Effector memory CD4-positive, alpha-beta T cell (primary cell): ENCODE measurements at regions not wholly inside any gene's neighbourhood (a gene's known extent, or its start where the extent isn't known, plus 50 kb on each side); places are given as distances from the start of the nearest gene placed in this dataset.

ENCODE experiments used
- DNase-seq, 3 donors: peaks; one replicate each; pipeline ENCODE4 v3.0.0-alpha.2; 2020
- H3K27ac ChIP-seq: 2 replicates; pipeline ENCODE4 v1.7.0; 2013; ENCODE audit warnings: mild to moderate bottlenecking, low read length, moderate library complexity; ENCODE audit not compliant: insufficient read depth, poor library complexity, severe bottlenecking
- H3K27me3 ChIP-seq: replicated peaks from 2 replicates; pipeline ENCODE4 v1.7.0; 2013; ENCODE audit warnings: mild to moderate bottlenecking, low read length; ENCODE audit not compliant: insufficient read depth, control insufficient read depth, poor library complexity, severe bottlenecking
- H3K36me3 ChIP-seq: 2 replicates; pipeline ENCODE4 v1.7.0; 2013; ENCODE audit warnings: mild to moderate bottlenecking, low read length, moderate library complexity; ENCODE audit not compliant: control insufficient read depth, insufficient read depth
- H3K4me1 ChIP-seq: 2 replicates; pipeline ENCODE4 v1.7.0; 2013; ENCODE audit warnings: low read length, mild to moderate bottlenecking; ENCODE audit not compliant: control insufficient read depth, insufficient read depth, poor library complexity, severe bottlenecking
- H3K4me3 ChIP-seq: 2 replicates; pipeline ENCODE4 v1.7.0; 2013; ENCODE audit warnings: low read length, low read depth, mild to moderate bottlenecking; ENCODE audit not compliant: insufficient read depth, poor library complexity, severe bottlenecking
- H3K9me3 ChIP-seq: 2 replicates; pipeline ENCODE4 v1.7.0; 2013; ENCODE audit warnings: mild to moderate bottlenecking, low read length, moderate library complexity; ENCODE audit not compliant: control insufficient read depth

GRCh38 chr2:157938556-157938955, 62.4 kb upstream of the ACVR1 start:
- no peak overlapping the region for H3K27ac ChIP-seq
- H3K4me1 ChIP-seq = no peaks in the 10 kb centered on the region
- H3K27me3 ChIP-seq = no peaks in the 10 kb centered on the region
- H3K9me3 ChIP-seq = no peaks in the 10 kb centered on the region
- no peaks in the 10 kb centered on the region for H3K36me3 ChIP-seq
- no peak overlapping the region for H3K4me3 ChIP-seq
- DNase-seq = no peak

- no peak for DNase-seq
- Histone ChIP-seq H3K4me3 (no peak overlapping the region), H3K36me3 (no peaks in the 10 kb centered on the region), H3K27me3 (no peaks in the 10 kb centered on the region), H3K27ac (no peak overlapping the region), H3K9me3 (no peaks in the 10 kb centered on the region), H3K4me1 (no peaks in the 10 kb centered on the region)
Observed at GRCh38 chr2:157936406-157936805, 60.3 kb upstream of the ACVR1 start.

- DNase-seq = no peak
- no peaks in the 10 kb centered on the region for H3K4me1 ChIP-seq
- no peak overlapping the region for H3K27ac ChIP-seq
- H3K9me3 ChIP-seq = no peaks in the 10 kb centered on the region
- H3K4me3 ChIP-seq = no peak overlapping the region
- no peaks in the 10 kb centered on the region for H3K27me3 ChIP-seq
- H3K36me3 ChIP-seq = no peaks in the 10 kb centered on the region
Observed at GRCh38 chr2:157935378-157935906, 59.3 kb upstream of the ACVR1 start.

GRCh38 chr2:157934684-157935377, 58.7 kb upstream of the ACVR1 start:
- Histone ChIP-seq H3K27ac (no peak overlapping the region), H3K9me3 (no peaks in the 10 kb centered on the region), H3K4me3 (no peak overlapping the region), H3K36me3 (no peaks in the 10 kb centered on the region), H3K4me1 (no peaks in the 10 kb centered on the region), H3K27me3 (no peaks in the 10 kb centered on the region)
- no peak for DNase-seq

- Histone ChIP-seq H3K27ac (no peak overlapping the region), H3K4me3 (no peak overlapping the region), H3K27me3 (no peaks in the 10 kb centered on the region), H3K9me3 (no peaks in the 10 kb centered on the region), H3K36me3 (no peaks in the 10 kb centered on the region), H3K4me1 (no peaks in the 10 kb centered on the region)
- no peak for DNase-seq
Observed at GRCh38 chr2:157933160-157933920, 57.2 kb upstream of the ACVR1 start.

- Histone ChIP-seq H3K9me3 (no peaks in the 10 kb centered on the region), H3K36me3 (no peaks in the 10 kb centered on the region), H3K27me3 (no peaks in the 10 kb centered on the region), H3K4me1 (no peaks in the 10 kb centered on the region), H3K27ac (no peak overlapping the region), H3K4me3 (no peak overlapping the region)
- no peak for DNase-seq
Observed at GRCh38 chr2:157932480-157933159, 56.5 kb upstream of the ACVR1 start.

GRCh38 chr2:157931542-157931941, 55.4 kb upstream of the ACVR1 start:
- no peaks in the 10 kb centered on the region for H3K4me1 ChIP-seq
- no peak for DNase-seq
- no peak overlapping the region for H3K27ac ChIP-seq
- no peaks in the 10 kb centered on the region for H3K36me3 ChIP-seq
- no peak overlapping the region for H3K4me3 ChIP-seq
- H3K27me3 ChIP-seq = no peaks in the 10 kb centered on the region
- no peaks in the 10 kb centered on the region for H3K9me3 ChIP-seq

GRCh38 chr2:157930728-157931127, 54.6 kb upstream of the ACVR1 start:
- H3K4me1 ChIP-seq = no peaks in the 10 kb centered on the region
- H3K9me3 ChIP-seq = no peaks in the 10 kb centered on the region
- H3K27me3 ChIP-seq = no peaks in the 10 kb centered on the region
- no peak overlapping the region for H3K27ac ChIP-seq
- no peak for DNase-seq
- no peaks in the 10 kb centered on the region for H3K36me3 ChIP-seq
- no peak overlapping the region for H3K4me3 ChIP-seq

- Histone ChIP-seq H3K4me1 (no peaks in the 10 kb centered on the region), H3K4me3 (no peak overlapping the region), H3K27ac (no peak overlapping the region), H3K9me3 (no peaks in the 10 kb centered on the region), H3K27me3 (no peaks in the 10 kb centered on the region), H3K36me3 (no peaks in the 10 kb centered on the region)
- no peak for DNase-seq
Observed at GRCh38 chr2:157929871-157930667, 53.9 kb upstream of the ACVR1 start.
